ENCODE measurements at regions not wholly inside any gene's neighbourhood (a gene's known extent, or its start where the extent isn't known, plus 50 kb on each side); places are given as distances from the start of the nearest gene placed in this dataset.

DNA sequence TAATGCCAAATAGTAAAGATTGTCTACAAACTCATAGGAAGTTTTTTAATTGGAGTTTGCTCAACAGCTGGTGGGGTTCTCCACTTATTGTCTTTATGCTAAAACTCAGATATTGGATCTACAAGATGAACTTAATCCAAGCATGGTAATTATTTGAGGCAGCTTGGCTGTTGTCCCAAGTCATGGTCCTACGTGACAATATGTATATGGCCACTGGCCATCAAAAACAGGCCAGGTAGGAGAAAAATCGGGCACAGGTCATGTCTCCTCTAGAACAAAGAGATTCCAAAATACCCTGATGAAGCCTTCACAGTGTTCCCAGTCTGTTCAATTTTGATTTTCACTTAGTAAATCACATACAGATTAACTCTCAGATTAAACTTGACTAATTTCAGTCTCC, 606.4 kb downstream of the TNS3 start:
- DNase-seq: no peak

GRCh38 chr7:46972205-46972604, 609.7 kb downstream of the TNS3 start:
- DNase-seq: no peak

- DNase-seq: no peak
These were observed 611.4 kb downstream of the TNS3 start for GRCh38 chr7:46970476-46970875.

DNA sequence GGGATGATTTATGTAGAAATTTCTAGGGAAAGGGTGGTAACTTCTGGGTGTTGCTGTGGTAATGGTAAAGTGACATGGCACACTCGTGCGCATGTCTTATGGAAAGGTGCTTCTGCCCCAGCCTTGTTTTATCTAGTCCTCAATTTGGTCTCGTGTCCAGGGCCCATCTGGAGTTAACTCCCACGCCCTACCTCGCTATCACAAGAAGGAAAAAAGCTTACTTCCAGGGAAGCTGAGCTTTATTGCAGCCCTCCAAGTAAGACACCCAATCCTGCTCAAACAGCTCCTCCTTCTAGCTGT, 611.8 kb downstream of the TNS3 start:
- DNase-seq: no peak

- no peak for DNase-seq
These were observed 612.4 kb downstream of the TNS3 start for GRCh38 chr7:46969303-46970130.

- DNase-seq: no peak
These were observed 613.9 kb downstream of the TNS3 start for GRCh38 chr7:46968003-46968402.

DNA sequence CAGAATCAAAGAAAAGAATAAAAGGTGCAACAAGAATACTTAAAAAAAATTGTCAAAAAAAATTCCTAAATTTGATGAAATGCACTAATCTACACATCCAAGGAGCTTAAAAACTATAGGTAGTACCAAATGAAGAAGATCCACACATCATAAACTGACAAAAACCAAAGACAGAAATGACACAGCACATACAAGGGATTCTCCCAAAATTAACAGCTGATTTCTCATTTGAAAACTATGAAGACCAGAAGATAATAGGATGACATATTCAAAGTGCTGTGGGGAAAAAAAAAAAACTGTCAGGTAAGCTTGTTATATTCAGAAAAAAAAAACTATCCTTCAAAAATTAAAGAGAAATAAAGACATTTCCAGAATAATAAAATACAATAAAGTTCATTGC, 618.2 kb downstream of the TNS3 start:
- no peak for DNase-seq

- DNase-seq: no peak
These were observed 620.9 kb downstream of the TNS3 start for GRCh38 chr7:46960970-46961369.

DNA sequence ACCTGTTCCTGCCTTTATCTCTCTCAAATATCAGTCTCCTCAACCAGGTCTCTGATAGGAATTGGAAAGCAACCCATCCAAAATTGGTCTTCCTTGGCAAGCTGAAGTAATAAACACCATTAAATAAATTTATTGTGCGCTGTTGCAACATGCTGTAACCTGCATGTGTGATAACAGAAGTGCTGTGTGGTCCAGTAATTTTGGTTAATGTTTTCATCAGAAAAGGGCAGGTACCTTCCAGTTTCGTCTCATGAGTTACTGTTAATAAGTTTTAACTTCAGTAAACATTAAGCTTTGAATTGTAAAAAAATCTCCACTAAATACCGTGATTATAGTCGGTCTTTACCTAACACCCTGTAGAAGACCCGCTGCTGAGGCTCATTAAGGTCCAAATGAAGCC, 624.7 kb downstream of the TNS3 start:
- no peak for DNase-seq

DNA sequence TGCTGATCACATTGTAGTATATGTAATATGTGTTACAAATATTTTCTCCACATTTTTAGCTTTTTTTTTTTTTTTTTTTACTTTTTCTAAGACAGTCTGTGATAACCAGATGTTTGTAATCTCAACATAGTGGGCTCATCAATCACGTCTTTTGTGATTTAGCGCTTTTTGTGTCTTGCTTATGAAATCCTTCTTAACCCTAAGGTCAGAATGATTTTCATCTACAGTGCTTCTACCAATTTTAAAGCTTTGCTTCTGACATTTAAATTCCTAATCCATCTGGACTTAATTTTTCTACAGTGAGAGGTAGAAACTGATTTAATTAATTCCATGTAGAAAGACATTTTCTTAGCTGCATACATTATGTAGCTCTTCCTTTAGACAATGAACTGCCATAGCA, 626.4 kb downstream of the TNS3 start:
- DNase-seq: no peak

DNA sequence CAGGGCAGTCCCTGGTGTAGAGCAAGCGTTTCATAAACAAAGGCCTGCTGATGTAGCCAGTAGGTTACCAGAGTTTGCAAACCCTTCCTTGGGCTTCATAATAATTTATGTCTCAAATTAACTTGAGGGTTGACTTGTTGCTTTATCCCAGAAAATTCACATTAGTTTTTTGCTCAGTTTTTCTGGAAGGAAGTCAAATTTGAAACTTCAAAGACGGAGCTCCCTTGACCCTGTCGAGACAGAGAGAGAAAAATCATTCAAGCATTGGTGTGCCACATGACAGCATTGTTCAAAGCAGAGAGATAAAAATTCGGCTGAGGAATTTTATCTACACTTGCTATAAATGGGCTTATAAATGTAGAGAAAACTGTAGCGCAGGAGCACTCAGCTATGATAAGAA, 627.7 kb downstream of the TNS3 start:
- DNase-seq: no peak

DNA sequence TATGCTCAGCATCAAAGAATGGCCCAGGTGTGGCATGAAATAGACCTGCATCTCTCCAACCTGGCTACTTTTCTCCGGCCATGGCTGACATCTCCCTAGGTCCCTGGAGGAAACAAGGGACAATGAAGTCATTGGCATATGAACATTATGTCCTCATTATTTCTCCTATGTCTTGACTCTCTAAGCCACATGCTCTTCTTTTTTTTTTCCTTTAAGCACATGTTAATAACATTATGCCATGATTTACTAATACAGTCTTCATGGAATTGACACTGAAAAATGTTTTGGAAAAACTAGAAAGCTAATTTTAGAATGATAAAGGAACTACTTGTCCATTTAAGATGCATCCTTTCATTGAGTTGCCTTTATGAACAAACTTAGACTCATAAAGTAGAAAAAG, 628.9 kb downstream of the TNS3 start:
- DNase-seq: no peak

GRCh38 chr7:46949270-46949931, 632.5 kb downstream of the TNS3 start:
- no peak for DNase-seq

- DNase-seq: peak; percentile 81
These were observed 633.2 kb downstream of the TNS3 start for GRCh38 chr7:46948716-46949115.

DNA sequence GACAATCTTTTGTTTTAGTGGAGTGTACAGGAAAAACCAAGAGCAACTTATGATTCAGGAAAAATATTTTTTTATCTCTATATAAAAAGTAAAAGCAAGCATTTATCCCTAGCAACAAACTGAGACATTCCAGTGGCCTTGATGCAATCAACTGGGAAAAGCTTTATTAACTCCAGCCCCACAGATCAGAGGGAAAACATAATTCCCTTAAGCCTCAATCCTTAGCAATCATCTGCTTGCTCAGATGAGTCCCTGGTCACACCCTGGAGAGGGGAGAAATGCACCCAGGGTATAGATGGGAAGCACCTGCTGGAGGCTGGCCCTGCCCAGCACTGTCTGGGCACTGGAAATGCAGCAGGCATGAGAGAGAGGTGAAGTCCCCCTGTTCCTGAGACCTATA, 636.6 kb downstream of the TNS3 start:
- DNase-seq: no peak

GRCh38 chr7:46943996-46944395, 637.9 kb downstream of the TNS3 start:
- DNase-seq: no peak

DNA sequence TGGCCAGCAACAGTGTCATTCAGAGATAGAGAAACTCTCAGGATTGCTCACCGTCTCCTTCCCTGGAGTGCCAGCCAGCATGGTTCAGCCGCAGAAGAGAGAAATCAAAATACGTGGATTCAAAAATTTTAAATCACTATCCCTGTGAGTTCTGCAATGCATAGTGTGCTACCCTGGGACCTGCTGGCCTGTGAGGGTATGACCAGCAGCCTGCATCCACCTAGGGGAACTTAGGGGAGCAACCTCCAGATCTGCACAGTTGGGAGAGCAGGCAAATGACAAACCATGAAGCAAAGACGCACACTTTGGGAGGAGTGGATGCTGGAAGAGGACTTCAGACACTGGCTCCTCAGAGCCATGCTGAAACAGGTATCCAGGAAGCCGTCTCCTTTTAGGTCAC, 639.3 kb downstream of the TNS3 start:
- DNase-seq: no peak

GRCh38 chr7:46940178-46940577, 641.7 kb downstream of the TNS3 start:
- DNase-seq: no peak

DNA sequence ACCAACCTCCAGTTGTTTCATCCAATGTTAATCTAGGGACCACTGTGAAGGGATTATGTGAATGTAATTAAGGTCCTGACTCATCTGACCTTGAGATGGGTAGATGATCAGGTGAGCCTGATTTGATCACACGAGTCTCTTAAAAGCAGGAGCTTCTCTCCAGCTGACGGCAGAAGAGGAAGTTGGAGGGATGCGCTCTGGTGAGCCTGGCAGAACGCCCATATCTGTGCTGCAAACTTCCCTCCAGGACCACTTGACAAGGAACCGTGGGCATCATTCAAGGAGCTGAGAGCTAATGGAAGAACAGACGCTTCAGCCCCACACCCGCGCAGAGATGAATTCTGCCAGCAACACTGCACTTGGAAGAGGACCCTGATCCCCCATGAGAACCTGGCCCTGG, 642.4 kb downstream of the TNS3 start:
- peak; percentile 5 for DNase-seq

- no peak for DNase-seq
These were observed 642.8 kb downstream of the TNS3 start for GRCh38 chr7:46939089-46939488.

- no peak for DNase-seq
These were observed 644.1 kb downstream of the TNS3 start for GRCh38 chr7:46937826-46938225.

DNA sequence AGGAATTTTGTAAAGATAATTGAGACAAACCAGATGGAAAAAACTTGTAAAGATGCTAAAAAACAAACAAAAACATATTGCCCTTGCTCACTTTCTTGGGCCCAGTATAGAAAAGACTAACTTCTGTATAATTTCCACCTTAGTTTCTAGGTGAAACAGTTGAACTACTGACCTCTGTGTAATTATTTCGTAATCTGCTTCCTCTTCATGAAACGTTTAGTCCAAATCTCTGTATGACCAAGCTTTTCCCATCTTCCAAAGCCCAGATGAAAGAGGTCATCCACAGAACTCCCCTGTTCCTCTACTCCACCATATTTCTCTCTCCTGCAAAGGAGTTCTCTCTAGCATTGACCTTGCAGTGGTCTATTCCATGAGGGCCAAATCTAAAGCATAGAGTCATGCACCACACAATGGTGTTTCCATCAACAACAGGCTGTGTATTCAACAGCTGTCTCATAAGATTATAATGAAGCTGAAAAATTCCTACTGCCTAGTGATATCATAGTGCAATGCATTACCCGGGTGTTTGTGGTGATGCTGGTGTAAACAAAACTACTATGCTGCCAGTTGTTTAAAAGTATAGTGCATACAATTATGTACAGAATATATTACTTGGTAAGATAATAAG, 647.6 kb downstream of the TNS3 start:
- no peak for DNase-seq

DNA sequence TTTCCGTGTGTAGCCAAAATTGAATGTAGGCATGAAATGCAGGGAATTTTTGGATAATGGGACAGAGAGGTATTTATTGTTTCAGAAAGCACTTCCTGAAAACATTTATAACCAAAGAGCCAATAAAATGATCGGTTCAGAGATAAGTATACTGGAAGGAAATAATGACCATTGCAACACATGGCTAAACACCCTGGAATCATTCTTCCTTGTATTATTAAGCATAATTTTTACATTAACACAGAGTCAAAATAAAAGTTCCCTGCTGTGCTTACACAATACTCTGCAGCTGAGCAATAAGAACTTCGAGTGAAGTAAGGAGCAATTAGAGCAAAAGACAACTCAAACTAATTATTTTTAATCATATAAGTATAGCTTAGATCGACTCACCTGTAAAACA, 648.3 kb downstream of the TNS3 start:
- DNase-seq: no peak

DNA sequence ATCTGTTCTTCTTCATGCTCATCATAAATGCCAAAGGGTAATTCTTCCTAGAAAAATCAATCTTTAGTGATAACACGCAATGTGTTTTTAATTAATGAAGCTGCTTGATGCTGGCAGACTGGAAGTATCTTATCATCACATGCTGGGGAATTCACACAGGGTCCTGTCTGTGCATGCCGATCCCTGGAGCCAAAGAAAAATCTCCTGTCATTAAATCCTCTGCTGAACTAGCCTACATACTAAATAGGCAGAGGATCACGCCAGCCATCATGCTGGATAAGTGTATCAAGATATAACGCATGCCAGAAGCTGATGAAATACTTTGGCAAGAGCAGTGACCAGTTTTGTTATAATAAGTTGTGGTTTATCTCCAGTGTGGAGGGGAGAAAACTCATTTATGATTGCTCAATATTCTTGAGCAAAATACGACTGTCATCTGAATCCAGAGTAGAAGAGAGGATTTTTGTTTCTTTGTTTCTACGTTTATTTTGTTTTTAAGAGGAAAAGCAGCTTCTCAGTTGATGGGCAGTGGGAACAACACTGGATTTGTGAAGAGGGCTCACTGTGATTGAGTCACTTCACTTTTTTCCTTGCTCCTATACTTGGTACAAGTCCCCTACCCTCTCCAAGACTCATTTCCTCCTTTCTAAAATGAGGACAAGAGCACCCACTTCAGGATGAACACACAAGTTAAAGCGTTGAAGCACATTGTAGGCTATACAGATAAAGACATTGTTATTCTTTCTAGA, 649.1 kb downstream of the TNS3 start:
- DNase-seq: peak; percentile 18
